GM12873 (cell line): ENCODE measurements at regions not wholly inside any gene's neighbourhood (a gene's known extent, or its start where the extent isn't known, plus 50 kb on each side); places are given as distances from the start of the nearest gene placed in this dataset.

ENCODE experiments used
- CTCF ChIP-seq: IDR thresholded peaks from 2 replicates; pipeline ENCODE4 v1.5.1; 2012; ENCODE audit warnings: low read depth, mild to moderate bottlenecking, moderate library complexity, low read length, control low read depth; ENCODE audit not compliant: insufficient read depth; ENCODE audit errors: missing control alignments

- no peak for TF ChIP-seq CTCF
These were observed 439.6 kb downstream of the KCNJ2 start for GRCh38 chr17:70608957-70609356.

GRCh38 chr17:70609566-70609965 lies 440.2 kb downstream of the KCNJ2 start:
- TF ChIP-seq CTCF = no peak

- no peak for TF ChIP-seq CTCF
These were observed 440.8 kb downstream of the KCNJ2 start for GRCh38 chr17:70610161-70610560.

- TF ChIP-seq CTCF = no peak
These were observed 444.3 kb downstream of the KCNJ2 start for GRCh38 chr17:70613681-70614080.

- TF ChIP-seq CTCF = no peak
These were observed 446.5 kb downstream of the KCNJ2 start for GRCh38 chr17:70615831-70616230.

GRCh38 chr17:70618641-70619040 lies 449.3 kb downstream of the KCNJ2 start:
- TF ChIP-seq CTCF = no peak

- TF ChIP-seq CTCF = no peak
These were observed 452.2 kb downstream of the KCNJ2 start for GRCh38 chr17:70621566-70621965.
